D721Med (cell line): ENCODE measurements at regions not wholly inside any gene's neighbourhood (a gene's known extent, or its start where the extent isn't known, plus 50 kb on each side); places are given as distances from the start of the nearest gene placed in this dataset.

Experiments
- DNase-seq: peaks from one replicate; pipeline ENCODE4 v3.0.0; 2011; ENCODE audit warnings: low spot score; ENCODE audit not compliant: insufficient read length
- FAIRE-seq: peaks from 2 replicates; lab custom pipeline; 2011; peaks lifted over from hg19 to GRCh38; lab: Jason Lieb, UNC
- TF ChIP-seq, protein P1 (sequence below): IDR thresholded peaks from 2 replicates; pipeline ENCODE4 v1.5.1; 2012; ENCODE audit warnings: mild to moderate bottlenecking, control low read depth; ENCODE audit not compliant: insufficient read depth; ENCODE audit errors: missing control alignments

GRCh38 chr14:32265584-32265983 is 62.5 kb upstream of the RNU6-8 start:
- FAIRE-seq (no peak), DNase-seq (no peak)
- TF ChIP-seq, protein P1, sequence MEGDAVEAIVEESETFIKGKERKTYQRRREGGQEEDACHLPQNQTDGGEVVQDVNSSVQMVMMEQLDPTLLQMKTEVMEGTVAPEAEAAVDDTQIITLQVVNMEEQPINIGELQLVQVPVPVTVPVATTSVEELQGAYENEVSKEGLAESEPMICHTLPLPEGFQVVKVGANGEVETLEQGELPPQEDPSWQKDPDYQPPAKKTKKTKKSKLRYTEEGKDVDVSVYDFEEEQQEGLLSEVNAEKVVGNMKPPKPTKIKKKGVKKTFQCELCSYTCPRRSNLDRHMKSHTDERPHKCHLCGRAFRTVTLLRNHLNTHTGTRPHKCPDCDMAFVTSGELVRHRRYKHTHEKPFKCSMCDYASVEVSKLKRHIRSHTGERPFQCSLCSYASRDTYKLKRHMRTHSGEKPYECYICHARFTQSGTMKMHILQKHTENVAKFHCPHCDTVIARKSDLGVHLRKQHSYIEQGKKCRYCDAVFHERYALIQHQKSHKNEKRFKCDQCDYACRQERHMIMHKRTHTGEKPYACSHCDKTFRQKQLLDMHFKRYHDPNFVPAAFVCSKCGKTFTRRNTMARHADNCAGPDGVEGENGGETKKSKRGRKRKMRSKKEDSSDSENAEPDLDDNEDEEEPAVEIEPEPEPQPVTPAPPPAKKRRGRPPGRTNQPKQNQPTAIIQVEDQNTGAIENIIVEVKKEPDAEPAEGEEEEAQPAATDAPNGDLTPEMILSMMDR, result no peak

DNA sequence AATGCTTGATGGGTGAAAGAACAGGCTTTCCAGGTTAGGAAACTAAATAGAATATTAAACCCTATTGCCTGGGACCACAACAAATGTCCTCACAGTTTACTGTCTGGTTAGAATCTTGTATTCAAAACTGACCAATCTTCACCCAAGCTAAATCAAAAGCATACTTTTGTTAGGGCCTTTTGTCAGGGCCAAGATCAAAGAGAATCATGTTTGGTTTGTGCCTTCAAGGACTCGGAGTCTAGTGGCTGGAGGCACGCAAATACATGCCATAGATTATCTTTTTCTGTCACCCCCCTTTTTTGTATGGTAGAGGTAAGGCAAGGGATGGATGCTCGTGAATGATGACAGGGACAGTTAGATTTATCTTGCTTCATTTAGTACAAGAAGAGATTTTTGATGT is 51.1 kb upstream of the AKAP6 start:
- FAIRE-seq (no peak), DNase-seq (no peak)
- TF ChIP-seq, protein P1, result no peak
